ENCODE measurements at regions not wholly inside any gene's neighbourhood (a gene's known extent, or its start where the extent isn't known, plus 50 kb on each side); places are given as distances from the start of the nearest gene placed in this dataset.

- no peak for DNase-seq
- Histone ChIP-seq H3K4me3 (no peak overlapping the region), H3K27ac (replicated peaks) (no peak overlapping the region), H3K27me3 (ENCODE audit: low read depth) (peaks cover 49% of the 10 kb centered on the region), H3K9me3 (replicated peaks) (peaks cover 20% of the 10 kb centered on the region), H3K36me3 (no peaks in the 10 kb centered on the region), H3K4me1 (no peaks in the 10 kb centered on the region)
- intact Hi-C loops (cut with micrococcal nuclease), result no loop called here
- TF ChIP-seq CTCF (IDR thresholded peaks at IDR 0.05; ENCODE audit: borderline replicate concordance), result no peak
Measured at GRCh38 chr19:30930941-30931706, 418.1 kb downstream of the TSHZ3 start.

GRCh38 chr19:30927705-30928104 lies 421.5 kb downstream of the TSHZ3 start:
- no peaks in the 10 kb centered on the region for H3K4me1 ChIP-seq
- no peak overlapping the region for H3K4me3 ChIP-seq
- intact Hi-C loops (cut with micrococcal nuclease), result no loop called here
- H3K9me3 ChIP-seq (replicated peaks), result peaks cover 20% of the 10 kb centered on the region
- H3K27me3 ChIP-seq (ENCODE audit: low read depth), result peaks cover 61% of the 10 kb centered on the region
- no peak for TF ChIP-seq CTCF (IDR thresholded peaks at IDR 0.05; ENCODE audit: borderline replicate concordance)
- DNase-seq, result no peak
- H3K27ac ChIP-seq (replicated peaks), result no peak overlapping the region
- H3K36me3 ChIP-seq, result no peaks in the 10 kb centered on the region

- H3K27me3 ChIP-seq (ENCODE audit: low read depth), result peaks cover 76% of the 10 kb centered on the region
- H3K4me3 ChIP-seq, result no peak overlapping the region
- H3K4me1 ChIP-seq, result no peaks in the 10 kb centered on the region
- TF ChIP-seq CTCF (IDR thresholded peaks at IDR 0.05; ENCODE audit: borderline replicate concordance), result no peak
- H3K27ac ChIP-seq (replicated peaks), result no peak overlapping the region
- DNase-seq, result no peak
- H3K9me3 ChIP-seq (replicated peaks), result peaks cover 20% of the 10 kb centered on the region
- H3K36me3 ChIP-seq, result no peaks in the 10 kb centered on the region
- intact Hi-C loops (cut with micrococcal nuclease), result no loop called here
Measured at GRCh38 chr19:30924670-30925069, 424.6 kb downstream of the TSHZ3 start.

GRCh38 chr19:30924069-30924636 lies 425.1 kb downstream of the TSHZ3 start:
- TF ChIP-seq CTCF (IDR thresholded peaks at IDR 0.05; ENCODE audit: borderline replicate concordance), result no peak
- intact Hi-C loops (cut with micrococcal nuclease), result no loop called here
- Histone ChIP-seq H3K36me3 (no peaks in the 10 kb centered on the region), H3K4me3 (no peak overlapping the region), H3K27ac (replicated peaks) (no peak overlapping the region), H3K9me3 (replicated peaks) (peaks cover 17% of the 10 kb centered on the region), H3K27me3 (ENCODE audit: low read depth) (peaks cover 81% of the 10 kb centered on the region), H3K4me1 (no peaks in the 10 kb centered on the region)
- no peak for DNase-seq

- no peak for TF ChIP-seq CTCF (IDR thresholded peaks at IDR 0.05; ENCODE audit: borderline replicate concordance)
- intact Hi-C loops (cut with micrococcal nuclease), result no loop called here
- no peak overlapping the region for H3K4me3 ChIP-seq
- H3K27ac ChIP-seq (replicated peaks), result no peak overlapping the region
- peaks cover 87% of the 10 kb centered on the region for H3K27me3 ChIP-seq (ENCODE audit: low read depth)
- H3K9me3 ChIP-seq (replicated peaks), result peaks cover 11% of the 10 kb centered on the region
- DNase-seq, result no peak
- no peaks in the 10 kb centered on the region for H3K4me1 ChIP-seq
- no peaks in the 10 kb centered on the region for H3K36me3 ChIP-seq
Measured at GRCh38 chr19:30923621-30924020, 425.6 kb downstream of the TSHZ3 start.

All from left ventricle myocardium inferior (tissue), 1 donor.